H9 (cell line): ENCODE measurements at regions not wholly inside any gene's neighbourhood (a gene's known extent, or its start where the extent isn't known, plus 50 kb on each side); places are given as distances from the start of the nearest gene placed in this dataset.

Experiments
- DNase-seq: peaks from one replicate; pipeline ENCODE4 v3.0.0-alpha.2; 2017
- H2AFZ ChIP-seq: one replicate; pipeline ENCODE4 v1.6.1; 2013; ENCODE audit warnings: mild to moderate bottlenecking, low read length, control low read depth, moderate library complexity
- H2AK5ac ChIP-seq: 2 replicates; pipeline ENCODE4 v1.6.1; 2013; ENCODE audit warnings: low read length, control low read depth, mixed read lengths; ENCODE audit not compliant: insufficient read length
- H2BK120ac ChIP-seq: one replicate; pipeline ENCODE4 v1.6.1; 2013; ENCODE audit warnings: low read depth, mild to moderate bottlenecking, low read length, control low read depth, inconsistent platforms; ENCODE audit not compliant: poor library complexity, severe bottlenecking
- H2BK12ac ChIP-seq: 2 replicates; pipeline ENCODE4 v1.6.1; 2013; ENCODE audit warnings: low read length, control low read depth, mixed read lengths, low read depth; ENCODE audit not compliant: insufficient read length
- H2BK15ac ChIP-seq: 2 replicates; pipeline ENCODE4 v1.6.1; 2013; ENCODE audit warnings: low read depth, low read length, control low read depth
- H2BK20ac ChIP-seq: one replicate; pipeline ENCODE4 v1.6.1; 2013; ENCODE audit warnings: low read depth, mild to moderate bottlenecking, low read length, control low read depth, inconsistent platforms; ENCODE audit not compliant: poor library complexity, severe bottlenecking
- H2BK5ac ChIP-seq: 2 replicates; pipeline ENCODE4 v1.6.1; 2013; ENCODE audit warnings: low read length, control low read depth, mixed read lengths; ENCODE audit not compliant: insufficient read length
- H3K14ac ChIP-seq: 2 replicates; pipeline ENCODE4 v1.6.1; 2013; ENCODE audit warnings: low read length, control low read depth; ENCODE audit not compliant: insufficient read depth
- H3K18ac ChIP-seq: 2 replicates; pipeline ENCODE4 v1.6.1; 2013; ENCODE audit warnings: low read depth, mild to moderate bottlenecking, mixed read lengths, low read length, control low read depth; ENCODE audit not compliant: insufficient read length
- H3K23ac ChIP-seq: 2 replicates; pipeline ENCODE4 v1.6.1; 2013; ENCODE audit warnings: low read length, control low read depth, mixed read lengths, low read depth; ENCODE audit not compliant: insufficient read length
- H3K23me2 ChIP-seq: 2 replicates; pipeline ENCODE4 v1.6.1; 2013; ENCODE audit warnings: low read depth, mild to moderate bottlenecking, mixed read lengths, low read length, control low read depth; ENCODE audit not compliant: insufficient read length, poor library complexity, severe bottlenecking
- H3K27ac ChIP-seq: 2 replicates; pipeline ENCODE4 v1.5.1; 2013; ENCODE audit warnings: low read length, control low read depth, mixed read lengths, low read depth; ENCODE audit not compliant: insufficient read length
- H3K27me3 ChIP-seq: 2 replicates; pipeline ENCODE4 v1.6.1; 2013; ENCODE audit warnings: low read length, control low read depth, inconsistent platforms; ENCODE audit not compliant: insufficient read depth
- H3K4ac ChIP-seq: 2 replicates; pipeline ENCODE4 v1.6.1; 2013; ENCODE audit warnings: low read depth, mild to moderate bottlenecking, control low read depth, inconsistent platforms, low read length, moderate library complexity
- H3K4me1 ChIP-seq: 2 replicates; pipeline ENCODE4 v1.6.1; 2013; ENCODE audit warnings: low read length, control low read depth, inconsistent platforms; ENCODE audit not compliant: insufficient read depth
- H3K4me2 ChIP-seq: 2 replicates; pipeline ENCODE4 v1.6.1; 2013; ENCODE audit warnings: low read length, control low read depth, mixed read lengths; ENCODE audit not compliant: insufficient read length, insufficient read depth
- H3K56ac ChIP-seq: 2 replicates; pipeline ENCODE4 v1.6.1; 2013; ENCODE audit warnings: low read depth, mild to moderate bottlenecking, mixed read lengths, low read length, control low read depth; ENCODE audit not compliant: insufficient read length
- H3K79me1 ChIP-seq: 2 replicates; pipeline ENCODE4 v1.6.1; 2013; ENCODE audit warnings: low read depth, mild to moderate bottlenecking, moderate library complexity, low read length, control low read depth, inconsistent platforms; ENCODE audit not compliant: insufficient read depth, poor library complexity, severe bottlenecking
- H3K79me2 ChIP-seq: 2 replicates; pipeline ENCODE4 v1.6.1; 2013; ENCODE audit warnings: low read length, control low read depth, inconsistent platforms; ENCODE audit not compliant: insufficient read depth
- H3K9ac ChIP-seq: 2 replicates; pipeline ENCODE4 v1.6.1; 2013; ENCODE audit warnings: low read length, control low read depth, mixed read lengths; ENCODE audit not compliant: insufficient read length; ENCODE audit errors: extremely low read depth
- H3K9me3 ChIP-seq: one replicate; pipeline ENCODE4 v1.6.1; 2013; ENCODE audit warnings: low read depth, low read length, inconsistent platforms; ENCODE audit not compliant: control insufficient read depth
- H3T11ph ChIP-seq: one replicate; pipeline ENCODE4 v1.6.1; 2013; ENCODE audit warnings: mild to moderate bottlenecking, low read length, control low read depth, inconsistent platforms
- H4K20me1 ChIP-seq: one replicate; pipeline ENCODE4 v1.6.1; 2013; ENCODE audit not compliant: control insufficient read depth, insufficient read length, insufficient read depth
- H4K5ac ChIP-seq: 2 replicates; pipeline ENCODE4 v1.6.1; 2013; ENCODE audit warnings: low read depth, mild to moderate bottlenecking, mixed read lengths, low read length, control low read depth; ENCODE audit not compliant: insufficient read length
- H4K8ac ChIP-seq: replicated peaks from 2 replicates; pipeline ENCODE4 v1.6.1; 2013; ENCODE audit warnings: low read length, control low read depth, mixed read lengths, low read depth; ENCODE audit not compliant: insufficient read length
- H4K91ac ChIP-seq: 2 replicates; pipeline ENCODE4 v1.6.1; 2013; ENCODE audit warnings: low read depth, mild to moderate bottlenecking, moderate library complexity, mixed read lengths, low read length, control low read depth; ENCODE audit not compliant: insufficient read length
- H3K27ac Mint-ChIP-seq, 3 experiments: 2 replicates in 2 of 3; 3 replicates in 1 of 3; pipeline ENCODE4 v1.8.0; 2020 to 2021; ENCODE audit warnings: mixed read lengths in 3 of 3, mild to moderate bottlenecking in 1 of 3, moderate library complexity in 1 of 3
- H3K27me3 Mint-ChIP-seq: 2 replicates; pipeline ENCODE4 v1.8.0; 2021; ENCODE audit warnings: low read depth, mild to moderate bottlenecking, moderate library complexity, mixed read lengths
- H3K36me3 Mint-ChIP-seq, 3 experiments: 2 replicates in 2 of 3; 3 replicates in 1 of 3; pipeline ENCODE4 v1.8.0; 2020 to 2021; ENCODE audit warnings: low read depth in 3 of 3, mixed read lengths in 3 of 3; ENCODE audit not compliant: insufficient read depth in 1 of 3
- H3K4me1 Mint-ChIP-seq, 2 experiments: 2 replicates each; pipeline ENCODE4 v1.8.0; 2020; ENCODE audit warnings: mixed read lengths in 2 of 2
- H3K4me3 Mint-ChIP-seq, 2 experiments: 2 replicates in 1 of 2; 3 replicates in 1 of 2; pipeline ENCODE4 v1.8.0; 2020 to 2021; ENCODE audit warnings: mild to moderate bottlenecking in 2 of 2, mixed read lengths in 2 of 2, moderate library complexity in 1 of 2
- H3K9me3 Mint-ChIP-seq, 2 experiments: 2 replicates in 1 of 2; 3 replicates in 1 of 2; pipeline ENCODE4 v1.8.0; 2020; ENCODE audit warnings: mild to moderate bottlenecking in 2 of 2, mixed read lengths in 2 of 2, moderate library complexity in 1 of 2
- CTCF ChIP-seq: fragments of 200-600 bp; sonication (generic); conservative IDR thresholded peaks from 3 replicates; pipeline ENCODE4 v1.8.0; 2021; ENCODE audit warnings: antibody characterized with exemption, mild to moderate bottlenecking
- WGBS: extraction: QIAGEN DNeasy Blood & Tissue Kit; methylation state at CpG from one replicate; pipeline ENCODE4 v1.1.7; 2013; ENCODE audit warnings: missing lambda C conversion rate, low lambda C conversion rate, mixed read lengths; ENCODE audit not compliant: insufficient read length; ENCODE audit errors: extremely low coverage; 5-methylcytosine and 5-hydroxymethylcytosine counted together

DNA sequence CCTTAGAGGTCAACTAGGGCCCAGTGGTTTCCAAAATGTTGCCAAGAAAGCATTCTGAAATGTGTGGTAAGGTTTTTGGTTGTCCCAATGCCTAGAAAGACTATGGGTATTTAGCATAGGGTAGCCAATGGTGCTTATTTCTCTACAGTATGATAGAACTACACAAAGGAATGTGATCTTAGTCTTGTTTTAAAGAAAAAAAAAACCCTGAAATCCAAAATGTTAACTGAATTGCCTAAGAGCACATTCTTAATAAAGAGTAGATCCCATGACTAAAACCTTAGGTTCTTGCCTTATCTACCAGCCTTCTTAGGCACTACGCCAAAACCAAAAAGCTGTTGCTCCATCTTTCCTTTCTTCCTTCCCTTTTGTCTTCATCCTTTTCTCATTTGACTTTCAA is 428.2 kb downstream of the MRPL39 start:
- no peak overlapping the region for H2BK15ac ChIP-seq
- no peaks in the 10 kb centered on the region for H4K20me1 ChIP-seq
- H2BK5ac ChIP-seq: no peak overlapping the region
- no peak for TF ChIP-seq CTCF
- Mint-ChIP-seq H3K27ac (no peak overlapping the region), H3K27me3 (no peaks in the 10 kb centered on the region), H3K4me1 (peaks cover 6 to 7% of the 10 kb centered on the region in 2 experiments), H3K9me3 (peaks cover 37 to 57% of the 10 kb centered on the region in 2 experiments), H3K4me3 (no peak overlapping the region), H3K36me3 (no peaks in the 10 kb centered on the region; a peak in 1 of 7 replicates)
- no peak overlapping the region for H3K18ac ChIP-seq
- no peak overlapping the region for H3T11ph ChIP-seq
- H3K9me3 ChIP-seq: no peaks in the 10 kb centered on the region
- no peaks in the 10 kb centered on the region for H3K79me1 ChIP-seq
- H3K23me2 ChIP-seq: no peaks in the 10 kb centered on the region
- no peak overlapping the region for H4K5ac ChIP-seq
- no peak overlapping the region for H2AFZ ChIP-seq
- no peak overlapping the region for H3K14ac ChIP-seq
- H2BK20ac ChIP-seq: no peak overlapping the region
- H4K8ac ChIP-seq: no peak overlapping the region
- no peak overlapping the region for H3K4ac ChIP-seq
- H2AK5ac ChIP-seq: no peak overlapping the region
- H3K9ac ChIP-seq: no peak overlapping the region
- no peak overlapping the region for H4K91ac ChIP-seq
- H3K27me3 ChIP-seq: no peaks in the 10 kb centered on the region
- no peaks in the 10 kb centered on the region for H3K79me2 ChIP-seq
- H3K27ac ChIP-seq: no peak overlapping the region
- H3K23ac ChIP-seq: no peak overlapping the region
- H2BK120ac ChIP-seq: no peak overlapping the region
- H3K56ac ChIP-seq: no peak overlapping the region
- no peak for DNase-seq
- no peaks in the 10 kb centered on the region; the same call in 1 of the 2 replicates for H3K4me1 ChIP-seq
- H3K4me2 ChIP-seq: no peak overlapping the region
- WGBS: no CpG with 5 or more reads among the region's 1 CpG
- no peak overlapping the region for H2BK12ac ChIP-seq
